ENCODE measurements at regions not wholly inside any gene's neighbourhood (a gene's known extent, or its start where the extent isn't known, plus 50 kb on each side); places are given as distances from the start of the nearest gene placed in this dataset.

GRCh38 chr3:94512876-94513275 lies 450.0 kb downstream of the NSUN3 start:
- DNase-seq (ENCODE audit: low spot score) = no peak
- TF ChIP-seq CTCF (IDR thresholded peaks at IDR 0.05) = no peak
- H3K27ac ChIP-seq = no peak overlapping the region

GRCh38 chr3:94513600-94513999 lies 450.7 kb downstream of the NSUN3 start:
- DNase-seq (ENCODE audit: low spot score) = no peak
- no peak overlapping the region for H3K4me3 ChIP-seq
- no peak for TF ChIP-seq CTCF (IDR thresholded peaks at IDR 0.05)
- no peak overlapping the region for H3K27ac ChIP-seq

More at GRCh38 chr3:94512876-94513275, 450.0 kb downstream of the NSUN3 start:
- H3K4me3 ChIP-seq = no peak overlapping the region

GRCh38 chr3:94515983-94516382 lies 453.1 kb downstream of the NSUN3 start:
- Histone ChIP-seq H3K4me3 (no peak overlapping the region), H3K27ac (no peak overlapping the region)
- DNase-seq (ENCODE audit: low spot score) = no peak
- TF ChIP-seq CTCF (IDR thresholded peaks at IDR 0.05) = no peak

GRCh38 chr3:94520364-94520763 lies 457.5 kb downstream of the NSUN3 start:
- no peak overlapping the region for H3K4me3 ChIP-seq
- DNase-seq (ENCODE audit: low spot score) = no peak
- TF ChIP-seq CTCF (IDR thresholded peaks at IDR 0.05) = no peak
- no peak overlapping the region for H3K27ac ChIP-seq

GRCh38 chr3:94522488-94522887 lies 459.6 kb downstream of the NSUN3 start:
- Histone ChIP-seq H3K4me3 (no peak overlapping the region), H3K27ac (no peak overlapping the region)
- TF ChIP-seq CTCF (IDR thresholded peaks at IDR 0.05) = no peak
- DNase-seq (ENCODE audit: low spot score) = no peak

GRCh38 chr3:94524102-94524919 lies 461.4 kb downstream of the NSUN3 start:
- Histone ChIP-seq H3K27ac (no peak overlapping the region), H3K4me3 (no peak overlapping the region)

More at GRCh38 chr3:94524102-94524919, 461.4 kb downstream of the NSUN3 start:
- TF ChIP-seq CTCF (IDR thresholded peaks at IDR 0.05) = no peak
- DNase-seq (ENCODE audit: low spot score) = no peak

Data from coronary artery (tissue), 2 donors.